Islet of Langerhans (tissue), 1 donor: ENCODE measurements at regions not wholly inside any gene's neighbourhood (a gene's known extent, or its start where the extent isn't known, plus 50 kb on each side); places are given as distances from the start of the nearest gene placed in this dataset.
"Not testable (repeated sequence)": the region's sequence is repeated elsewhere in the genome, so short reads cannot be mapped to it uniquely, and the experiment has no call there.

Experiments
- FAIRE-seq: peaks from one replicate; lab custom pipeline; 2011; peaks lifted over from hg19 to GRCh38; lab: Jason Lieb, UNC

- FAIRE-seq, result no peak
These were observed 148.1 kb downstream of the TRIML1 start for GRCh38 chr4:188287169-188287894.

GRCh38 chr4:188289531-188290125, 150.4 kb downstream of the TRIML1 start:
- no peak for FAIRE-seq

DNA sequence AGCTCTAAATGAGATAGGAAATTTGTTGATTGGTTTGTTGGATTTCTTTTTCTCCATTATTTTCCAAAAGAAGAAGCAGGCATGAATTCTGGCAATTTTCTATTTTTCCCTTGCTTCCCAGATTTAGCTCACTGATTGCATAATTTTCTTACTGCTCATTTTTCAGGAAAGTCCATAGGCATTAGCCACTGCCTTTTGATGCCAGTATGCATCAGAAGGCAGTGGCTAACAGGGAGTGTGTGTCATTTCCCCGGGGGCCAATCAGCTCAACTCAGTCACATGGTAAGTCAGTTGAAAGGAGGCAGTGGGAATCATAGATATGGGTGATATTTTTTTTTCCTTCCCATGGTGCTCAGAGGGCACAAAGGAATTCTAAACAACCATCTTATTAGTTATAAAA, 156.7 kb downstream of the TRIML1 start:
- no peak for FAIRE-seq

DNA sequence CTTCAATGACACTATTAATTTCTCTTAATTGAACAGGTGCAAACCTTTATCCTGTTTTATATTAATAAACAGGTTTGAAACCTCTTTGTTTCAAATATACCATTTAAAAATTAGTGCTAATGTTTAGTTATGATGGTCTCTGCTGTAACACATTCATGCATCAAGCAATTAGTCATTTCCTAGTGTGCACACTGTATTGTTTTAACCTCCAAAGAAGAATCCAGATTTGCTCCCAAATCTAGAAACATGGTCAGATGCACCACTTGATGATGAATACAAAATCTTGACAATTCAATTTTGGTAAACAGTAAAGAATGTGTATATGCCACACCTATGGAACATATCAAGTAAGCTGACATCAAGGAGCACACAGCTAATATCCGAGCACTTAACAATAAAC, 157.1 kb downstream of the TRIML1 start:
- FAIRE-seq, result no peak

GRCh38 chr4:188297873-188298272, 158.6 kb downstream of the TRIML1 start:
- FAIRE-seq, result no peak

DNA sequence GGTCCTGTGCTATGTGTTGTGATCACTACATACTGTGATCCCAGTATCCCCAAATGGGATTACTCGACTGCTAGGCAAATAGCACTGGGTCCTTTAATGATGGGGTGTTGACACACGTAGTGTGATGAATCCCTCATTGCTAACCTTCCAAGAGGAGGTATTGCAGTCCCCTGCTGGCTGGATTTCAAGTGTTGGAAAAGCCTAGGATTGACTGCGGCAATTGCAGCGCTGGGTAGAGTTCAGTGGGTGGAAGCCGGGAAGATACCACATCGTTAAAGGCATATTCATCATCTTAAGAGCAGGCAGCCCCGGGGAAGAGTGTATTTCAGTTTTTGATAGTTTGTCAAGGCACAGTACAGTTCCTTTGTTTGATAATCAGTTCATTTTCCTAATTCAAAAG, 159.9 kb downstream of the TRIML1 start:
- FAIRE-seq, result no peak

DNA sequence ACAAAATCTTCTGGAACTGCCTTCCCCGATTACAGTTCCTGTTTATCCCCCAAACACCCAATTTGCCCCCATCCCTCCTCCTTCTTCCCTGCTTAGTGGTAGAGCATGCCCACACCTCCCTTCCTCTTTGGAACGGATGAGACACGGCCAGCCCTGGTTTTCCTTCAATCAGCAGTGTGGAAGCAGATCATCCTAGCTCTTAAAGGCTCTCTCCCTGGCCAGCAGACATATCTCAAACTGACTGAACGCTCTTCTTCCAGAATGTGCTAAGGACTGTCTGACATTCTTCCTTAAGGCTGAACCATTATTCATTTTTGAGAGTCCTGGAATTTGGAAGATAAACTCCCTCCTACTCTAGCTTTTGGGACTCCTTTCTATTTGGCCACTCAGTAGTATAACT, 161.1 kb downstream of the TRIML1 start:
- no peak for FAIRE-seq

DNA sequence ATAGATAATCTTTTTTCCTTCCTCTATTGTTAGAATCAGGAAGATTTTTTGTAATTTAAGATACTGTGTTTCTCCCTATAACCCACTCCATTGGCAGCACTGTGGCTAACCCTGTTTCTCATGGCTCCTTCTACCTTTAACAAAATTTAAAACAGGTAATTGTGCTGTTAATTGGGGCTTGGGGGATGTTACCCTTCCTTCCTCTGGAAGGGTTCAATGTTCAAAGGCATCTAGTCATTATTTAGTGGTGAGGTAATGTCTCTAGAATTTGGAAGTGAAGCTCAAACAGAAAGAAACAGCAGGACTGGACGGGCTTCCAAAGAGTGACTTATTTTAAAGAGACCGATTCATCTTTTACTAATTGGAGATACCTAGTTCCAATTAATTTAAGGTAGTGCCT, 166.4 kb downstream of the TRIML1 start:
- FAIRE-seq, result no peak

GRCh38 chr4:188307591-188307990, 168.3 kb downstream of the TRIML1 start:
- FAIRE-seq, result no peak

DNA sequence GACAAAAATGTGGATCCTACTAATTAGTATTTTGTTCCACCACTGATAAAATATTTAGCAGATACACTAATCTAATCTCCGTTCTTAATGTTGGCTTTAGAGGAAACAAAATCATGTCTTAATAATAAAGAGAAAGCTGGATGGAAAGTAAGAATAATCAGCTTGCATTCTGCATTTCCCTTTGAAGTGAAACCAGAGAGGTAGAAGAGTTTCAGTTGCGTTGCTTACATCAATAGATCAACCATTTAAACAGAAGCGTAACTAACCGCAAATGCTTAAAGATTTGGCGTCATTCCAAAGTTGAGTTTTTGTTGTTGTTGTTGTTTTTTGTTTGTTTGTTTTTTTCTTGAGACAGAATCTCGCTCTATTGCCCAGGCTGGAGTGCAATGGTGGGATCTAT, 168.9 kb downstream of the TRIML1 start:
- no peak for FAIRE-seq

DNA sequence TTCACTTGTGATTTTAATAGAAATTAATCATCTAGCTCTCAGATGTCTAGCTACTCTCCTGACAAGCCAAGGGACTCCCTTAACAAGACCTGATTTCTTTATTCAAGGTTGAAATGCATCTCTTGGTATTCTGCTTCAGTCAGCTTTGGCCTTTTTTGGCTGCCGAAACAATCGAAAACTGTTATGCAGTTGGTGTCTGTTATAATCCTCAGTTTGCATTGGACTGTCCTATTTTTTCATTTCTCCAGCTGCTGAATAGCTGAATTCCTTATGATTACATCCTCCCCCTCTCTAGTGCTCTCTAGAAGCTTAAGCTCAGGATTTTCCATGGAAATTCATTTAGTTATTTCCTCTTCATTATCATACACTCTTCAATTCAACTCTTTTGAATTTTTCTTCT, 177.2 kb downstream of the TRIML1 start:
- FAIRE-seq, result no peak

DNA sequence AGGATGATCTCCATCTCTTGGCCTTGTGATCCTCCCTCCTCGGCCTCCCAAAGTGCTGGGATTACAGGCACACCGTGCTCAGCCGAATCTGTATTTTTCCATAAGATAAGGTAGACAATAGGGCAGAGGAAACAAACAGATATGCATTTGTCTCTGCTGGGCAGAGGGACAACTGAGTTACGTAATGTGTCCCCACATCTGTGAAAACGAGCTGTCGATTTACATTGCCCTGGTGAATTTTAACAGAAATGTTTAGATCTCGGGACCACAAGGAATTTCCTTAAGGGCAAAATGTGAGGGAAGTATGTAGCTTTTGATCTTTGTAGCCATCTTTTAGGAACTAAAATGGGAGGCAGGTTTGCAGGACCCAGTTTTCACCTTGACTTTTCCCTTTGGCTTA, 189.7 kb downstream of the TRIML1 start:
- FAIRE-seq, result no peak

GRCh38 chr4:188329521-188329920, 190.3 kb downstream of the TRIML1 start:
- no peak for FAIRE-seq

DNA sequence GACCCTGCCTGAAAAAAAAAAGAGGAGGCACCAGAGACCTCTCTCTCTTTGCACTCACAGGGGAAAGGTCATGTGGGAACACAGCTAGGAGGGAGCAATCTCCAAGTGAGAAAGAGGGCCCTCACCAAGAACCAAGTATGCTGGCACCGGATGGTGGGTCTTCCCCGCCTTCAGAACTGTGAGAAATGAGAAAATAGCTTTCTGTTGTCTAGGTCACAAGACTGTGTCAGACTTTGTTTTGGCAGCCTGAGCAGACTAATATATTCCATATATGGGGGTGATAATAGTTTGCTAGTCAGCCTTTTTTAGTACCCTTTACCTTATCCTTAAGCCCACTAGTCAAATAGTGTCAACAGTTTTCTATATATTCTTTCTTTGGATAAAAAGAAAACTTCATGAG, 193.0 kb downstream of the TRIML1 start:
- FAIRE-seq, result no peak

GRCh38 chr4:188336891-188337290, 197.7 kb downstream of the TRIML1 start:
- no peak for FAIRE-seq

GRCh38 chr4:188341428-188341827, 202.2 kb downstream of the TRIML1 start:
- FAIRE-seq, result no peak

GRCh38 chr4:188346171-188346809, 207.0 kb downstream of the TRIML1 start:
- no peak for FAIRE-seq

- FAIRE-seq, result no peak
These were observed 208.1 kb downstream of the TRIML1 start for GRCh38 chr4:188347339-188347738.

DNA sequence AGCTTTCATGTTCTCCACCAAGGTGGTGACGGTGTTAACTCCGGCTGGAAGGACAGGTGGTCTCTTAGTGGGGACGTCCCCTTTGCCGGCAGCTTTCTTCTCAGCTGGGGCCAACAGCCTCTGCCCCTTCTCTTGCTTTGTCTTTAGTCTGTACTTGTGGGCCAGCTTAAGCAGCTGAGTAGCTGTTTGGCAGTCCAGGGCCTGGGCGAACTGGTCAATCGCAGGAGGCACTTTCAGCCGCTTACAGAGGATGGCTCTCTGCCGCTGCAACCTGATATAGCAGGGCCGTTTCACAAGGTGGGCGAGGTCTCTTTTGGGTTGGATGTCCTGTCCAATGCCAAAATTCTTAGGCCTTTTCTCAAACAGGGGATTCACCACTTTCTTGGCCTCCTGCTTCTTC, 210.3 kb downstream of the TRIML1 start:
- FAIRE-seq, result not testable (repeated sequence)

DNA sequence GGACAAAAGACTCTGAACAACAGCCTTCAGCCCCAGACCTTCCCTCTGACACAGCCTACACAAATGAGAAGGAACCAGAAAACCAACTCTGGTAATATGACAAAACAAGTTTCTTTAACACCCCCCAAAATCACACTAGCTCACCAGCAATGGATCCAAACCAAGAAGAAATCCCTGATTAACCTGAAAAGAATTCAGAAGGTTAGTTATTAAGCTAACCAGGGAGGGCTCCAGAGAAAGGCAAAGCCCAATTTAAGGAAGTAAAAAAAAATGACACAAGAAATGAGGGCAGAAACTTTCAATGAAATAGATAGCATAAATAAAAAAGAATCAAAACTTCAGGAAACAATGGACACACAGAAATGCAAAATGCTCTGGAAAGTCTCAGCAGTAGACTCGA, 224.0 kb downstream of the TRIML1 start:
- FAIRE-seq, result no peak

DNA sequence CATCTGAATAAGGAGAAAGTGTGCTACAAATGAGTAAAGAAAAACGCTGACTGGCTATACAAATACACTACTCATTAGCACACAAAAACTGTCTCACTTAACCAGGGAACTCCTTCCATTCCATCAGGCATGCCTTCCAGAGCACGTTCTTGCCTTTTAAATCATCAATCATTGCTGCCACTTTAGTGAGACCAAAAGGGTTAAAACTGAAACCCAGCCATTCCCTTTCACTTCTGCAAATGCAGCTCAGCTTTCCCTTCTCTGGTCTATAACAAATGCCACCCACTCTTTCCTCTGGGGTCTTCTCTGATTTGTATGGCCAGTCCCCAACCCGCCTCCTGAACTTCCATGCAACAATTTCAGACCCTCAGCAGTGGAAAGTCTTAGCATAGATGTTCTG, 231.5 kb downstream of the TRIML1 start:
- FAIRE-seq, result no peak

DNA sequence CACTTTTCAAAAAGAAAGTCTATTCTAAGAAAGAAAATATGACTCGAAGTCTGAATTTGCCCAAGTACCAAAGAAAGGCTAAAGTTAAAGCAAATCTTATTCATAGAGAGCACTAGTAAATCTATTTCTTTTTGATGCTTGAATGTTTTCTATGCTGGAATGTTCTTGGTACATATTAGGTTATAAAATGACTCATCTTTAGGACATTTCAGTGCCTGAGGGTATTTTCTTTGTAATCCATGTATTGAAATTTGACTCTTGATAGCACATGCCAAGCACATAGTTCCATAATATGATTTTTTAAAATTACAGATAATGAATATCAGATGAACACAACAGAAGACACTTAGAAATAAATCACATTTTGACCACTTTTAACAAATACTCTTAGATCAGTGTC, 232.8 kb downstream of the TRIML1 start:
- no peak for FAIRE-seq

- no peak for FAIRE-seq
These were observed 233.6 kb downstream of the TRIML1 start for GRCh38 chr4:188372829-188373228.

DNA sequence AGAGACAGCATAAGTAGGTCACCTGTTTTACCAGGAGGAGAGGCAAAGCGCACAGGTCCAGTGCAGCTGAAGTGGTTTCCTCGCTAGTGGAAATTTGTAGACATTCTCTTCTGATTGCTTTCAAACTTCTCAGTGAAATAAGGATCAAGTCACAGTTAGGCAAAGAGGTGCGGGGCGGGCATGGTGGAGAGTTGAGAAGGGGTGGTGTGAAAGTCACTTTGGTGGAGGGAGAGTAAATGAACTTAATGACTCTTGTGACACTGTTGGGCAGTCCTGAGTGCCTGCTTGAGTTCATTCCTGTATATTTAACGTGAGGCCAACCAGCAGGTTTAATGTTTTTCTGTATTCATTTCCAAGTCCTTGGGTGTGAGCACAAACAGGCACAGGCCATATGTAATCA, 235.6 kb downstream of the TRIML1 start:
- FAIRE-seq, result no peak
